DND-41 (cell line): ENCODE measurements at regions not wholly inside any gene's neighbourhood (a gene's known extent, or its start where the extent isn't known, plus 50 kb on each side); places are given as distances from the start of the nearest gene placed in this dataset.

Experiments
- ATAC-seq: fragments of 200-7000 bp; cut with Tn5 transposase; 3 replicates; pipeline ENCODE4 v1.9.1; 2021; ENCODE audit warnings: low read depth; ENCODE audit not compliant: insufficient read depth
- DNase-seq: peaks from one replicate; pipeline ENCODE4 v3.0.0-alpha.2; 2020
- H2AFZ ChIP-seq: 2 replicates; pipeline ENCODE4 v1.6.0; 2012; ENCODE audit warnings: low read depth, low read length
- H3K27ac ChIP-seq: 2 replicates; pipeline ENCODE4 v1.5.1; 2012; ENCODE audit warnings: low read length, inconsistent platforms
- H3K27me3 ChIP-seq: fragments of 200-600 bp; sonication (generic); 2 replicates; pipeline ENCODE4 v1.6.0; 2012; ENCODE audit warnings: low read length, mild to moderate bottlenecking, inconsistent platforms; ENCODE audit not compliant: insufficient read depth, poor library complexity
- H3K36me3 ChIP-seq: 2 replicates; pipeline ENCODE4 v1.5.1; 2012; ENCODE audit warnings: low read length, inconsistent platforms; ENCODE audit not compliant: insufficient read depth
- H3K4me1 ChIP-seq: 2 replicates; pipeline ENCODE4 v1.5.1; 2012; ENCODE audit warnings: mild to moderate bottlenecking, low read length; ENCODE audit not compliant: insufficient read depth
- H3K4me2 ChIP-seq: 2 replicates; pipeline ENCODE4 v1.6.0; 2012; ENCODE audit warnings: mild to moderate bottlenecking, moderate library complexity, low read length, inconsistent platforms; ENCODE audit not compliant: insufficient read depth
- H3K4me3 ChIP-seq, 2 experiments: fragments of 200-600 bp in 1 of 2; shearing (Covaris generic) in 1 of 2; 2 replicates each; pipeline ENCODE4 v1.5.1; 2012 to 2016; ENCODE audit warnings: inconsistent platforms in 2 of 2, low read length in 2 of 2, mild to moderate bottlenecking in 2 of 2, low read depth in 1 of 2, moderate library complexity in 1 of 2
- H3K79me2 ChIP-seq: 2 replicates; pipeline ENCODE4 v1.6.0; 2012; ENCODE audit warnings: low read length, inconsistent platforms; ENCODE audit not compliant: insufficient read depth
- H3K9ac ChIP-seq: 2 replicates; pipeline ENCODE4 v1.6.0; 2012; ENCODE audit warnings: low read depth, mild to moderate bottlenecking, inconsistent platforms, low read length, moderate library complexity
- H3K9me3 ChIP-seq: 2 replicates; pipeline ENCODE4 v1.5.1; 2012; ENCODE audit warnings: low read length, moderate library complexity, mild to moderate bottlenecking, inconsistent platforms; ENCODE audit not compliant: insufficient read depth, severe bottlenecking
- H4K20me1 ChIP-seq: 2 replicates; pipeline ENCODE4 v1.6.0; 2012; ENCODE audit warnings: low read length; ENCODE audit not compliant: insufficient read depth
- EZH2 ChIP-seq: IDR thresholded peaks from 3 replicates; pipeline ENCODE4 v1.6.1; 2012; ENCODE audit warnings: borderline replicate concordance, low read depth, mild to moderate bottlenecking, moderate library complexity, low read length, inconsistent platforms; ENCODE audit not compliant: severe bottlenecking
- TF ChIP-seq, protein P1 (sequence below): IDR thresholded peaks from 2 replicates; pipeline ENCODE4 v1.5.1; 2012; ENCODE audit warnings: borderline replicate concordance, low read length, moderate library complexity, mild to moderate bottlenecking; ENCODE audit not compliant: poor library complexity, severe bottlenecking; ENCODE audit errors: extremely low read depth

DNA sequence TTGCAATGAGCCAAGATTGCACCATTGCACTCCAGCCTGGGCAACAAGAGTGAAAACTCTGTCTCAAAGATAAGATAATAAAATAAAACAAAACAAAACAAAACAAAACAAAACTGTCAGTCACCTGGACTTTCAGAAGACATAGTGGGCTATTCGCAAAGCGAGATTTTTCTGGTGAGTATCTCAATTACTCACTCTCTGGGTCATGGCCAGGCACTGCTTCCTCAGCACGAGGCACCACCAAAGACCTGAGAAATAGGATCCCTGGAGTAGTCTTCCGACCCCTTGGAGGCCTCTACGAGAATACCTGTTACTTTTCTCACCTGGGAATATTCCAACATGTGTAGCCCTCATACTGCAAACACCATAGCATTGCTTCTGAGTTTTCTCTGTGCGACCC is 201.7 kb upstream of the ZNF618 start:
- Histone ChIP-seq H4K20me1 (no peaks in the 10 kb centered on the region), H3K79me2 (no peaks in the 10 kb centered on the region), H3K4me2 (no peak overlapping the region), H3K4me1 (no peaks in the 10 kb centered on the region), H3K4me3 (no peak overlapping the region), H3K27me3 (peaks cover 32% of the 10 kb centered on the region), H3K36me3 (no peaks in the 10 kb centered on the region), H2AFZ (no peak overlapping the region), H3K27ac (no peak overlapping the region), H3K9me3 (no peaks in the 10 kb centered on the region), H3K9ac (no peak overlapping the region)
- DNase-seq: no peak
- no peak for ATAC-seq
- no peak for TF ChIP-seq EZH2
- TF ChIP-seq, protein P1, sequence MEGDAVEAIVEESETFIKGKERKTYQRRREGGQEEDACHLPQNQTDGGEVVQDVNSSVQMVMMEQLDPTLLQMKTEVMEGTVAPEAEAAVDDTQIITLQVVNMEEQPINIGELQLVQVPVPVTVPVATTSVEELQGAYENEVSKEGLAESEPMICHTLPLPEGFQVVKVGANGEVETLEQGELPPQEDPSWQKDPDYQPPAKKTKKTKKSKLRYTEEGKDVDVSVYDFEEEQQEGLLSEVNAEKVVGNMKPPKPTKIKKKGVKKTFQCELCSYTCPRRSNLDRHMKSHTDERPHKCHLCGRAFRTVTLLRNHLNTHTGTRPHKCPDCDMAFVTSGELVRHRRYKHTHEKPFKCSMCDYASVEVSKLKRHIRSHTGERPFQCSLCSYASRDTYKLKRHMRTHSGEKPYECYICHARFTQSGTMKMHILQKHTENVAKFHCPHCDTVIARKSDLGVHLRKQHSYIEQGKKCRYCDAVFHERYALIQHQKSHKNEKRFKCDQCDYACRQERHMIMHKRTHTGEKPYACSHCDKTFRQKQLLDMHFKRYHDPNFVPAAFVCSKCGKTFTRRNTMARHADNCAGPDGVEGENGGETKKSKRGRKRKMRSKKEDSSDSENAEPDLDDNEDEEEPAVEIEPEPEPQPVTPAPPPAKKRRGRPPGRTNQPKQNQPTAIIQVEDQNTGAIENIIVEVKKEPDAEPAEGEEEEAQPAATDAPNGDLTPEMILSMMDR: no peak

DNA sequence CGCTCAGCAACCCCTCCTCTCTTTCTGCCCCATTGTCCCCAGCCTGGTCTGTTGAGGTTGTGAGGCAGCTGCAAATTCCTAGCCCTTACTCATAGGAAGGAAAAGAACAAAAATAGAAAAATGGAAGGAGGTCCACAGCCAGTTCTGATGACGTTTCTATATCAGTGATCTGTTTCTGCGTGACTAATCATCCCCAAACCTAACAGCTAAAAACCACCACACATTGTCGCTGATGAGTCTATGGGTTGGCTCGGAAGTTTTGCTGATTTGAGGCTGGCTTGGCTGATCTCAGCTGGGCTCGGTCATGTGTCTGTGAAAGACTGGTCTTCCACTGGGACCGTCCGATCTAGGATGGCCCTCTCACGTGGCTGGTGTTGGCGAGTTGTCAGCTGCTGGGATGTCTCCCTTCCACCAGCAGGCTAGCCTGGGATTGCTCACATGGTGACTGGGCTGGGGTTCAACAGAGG is 200.6 kb upstream of the ZNF618 start:
- no peaks in the 10 kb centered on the region for H3K4me1 ChIP-seq
- H2AFZ ChIP-seq: no peak overlapping the region
- no peaks in the 10 kb centered on the region for H3K9me3 ChIP-seq
- no peaks in the 10 kb centered on the region for H3K36me3 ChIP-seq
- H4K20me1 ChIP-seq: no peaks in the 10 kb centered on the region
- H3K79me2 ChIP-seq: no peaks in the 10 kb centered on the region
- no peak overlapping the region for H3K4me2 ChIP-seq
- peaks cover 32% of the 10 kb centered on the region for H3K27me3 ChIP-seq
- H3K4me3 ChIP-seq: no peak overlapping the region
- H3K9ac ChIP-seq: no peak overlapping the region
- no peak for ATAC-seq
- TF ChIP-seq, protein P1: no peak
- no peak for TF ChIP-seq EZH2
- no peak for DNase-seq
- no peak overlapping the region for H3K27ac ChIP-seq

DNA sequence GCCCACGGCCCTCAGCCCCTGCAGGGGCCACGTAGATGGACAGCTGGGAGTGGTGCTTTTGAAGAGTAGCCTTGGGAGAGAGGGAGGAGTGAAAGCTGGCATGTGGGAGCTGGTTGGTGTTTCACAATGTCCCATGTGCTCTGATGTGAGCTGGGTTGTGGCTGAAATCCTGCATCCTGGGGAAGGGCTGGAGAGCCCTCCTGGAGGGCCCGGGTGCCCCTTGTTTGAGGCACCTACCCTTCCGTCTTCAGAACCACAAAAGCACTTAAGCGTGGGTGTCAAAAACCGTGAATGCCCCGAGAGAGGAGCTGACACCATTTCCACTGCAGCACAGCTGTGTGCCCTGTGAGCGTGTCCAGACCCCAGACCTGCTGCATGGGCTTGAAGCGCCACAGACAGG is 199.1 kb upstream of the ZNF618 start:
- peaks cover 32% of the 10 kb centered on the region for H3K27me3 ChIP-seq
- no peak overlapping the region for H3K9ac ChIP-seq
- no peaks in the 10 kb centered on the region for H3K4me1 ChIP-seq
- H3K36me3 ChIP-seq: no peaks in the 10 kb centered on the region
- no peak overlapping the region for H3K4me2 ChIP-seq
- H3K27ac ChIP-seq: no peak overlapping the region
- no peak overlapping the region for H2AFZ ChIP-seq
- H3K9me3 ChIP-seq: no peaks in the 10 kb centered on the region
- no peaks in the 10 kb centered on the region for H3K79me2 ChIP-seq
- DNase-seq: no peak
- TF ChIP-seq EZH2: no peak
- TF ChIP-seq, protein P1: no peak
- no peaks in the 10 kb centered on the region for H4K20me1 ChIP-seq
- no peak for ATAC-seq
- H3K4me3 ChIP-seq: no peak overlapping the region

DNA sequence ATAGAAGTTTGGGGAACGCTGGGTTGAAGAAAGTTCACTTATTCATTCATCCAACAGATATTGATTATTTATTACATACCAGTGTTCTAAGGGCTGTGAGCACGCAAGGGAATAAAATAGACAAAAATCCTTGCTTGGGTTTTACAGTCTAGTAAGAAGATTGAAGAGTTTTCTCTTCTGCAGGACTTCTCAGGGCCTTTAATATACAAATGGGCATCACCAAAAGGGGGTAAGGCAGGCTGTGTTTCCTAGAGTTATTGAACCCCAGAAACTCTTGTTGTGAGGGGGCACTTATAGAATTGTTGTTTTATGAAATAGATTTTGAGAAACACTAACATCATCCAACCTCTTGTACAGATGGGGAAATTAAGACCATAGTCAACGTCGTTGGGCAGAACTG is 198.5 kb upstream of the ZNF618 start:
- no peaks in the 10 kb centered on the region for H3K4me1 ChIP-seq
- H3K36me3 ChIP-seq: no peaks in the 10 kb centered on the region
- H3K4me3 ChIP-seq: no peak overlapping the region
- H3K9ac ChIP-seq: no peak overlapping the region
- H3K27me3 ChIP-seq: peaks cover 32% of the 10 kb centered on the region
- no peak for DNase-seq
- ATAC-seq: no peak
- no peak overlapping the region for H2AFZ ChIP-seq
- no peaks in the 10 kb centered on the region for H4K20me1 ChIP-seq
- TF ChIP-seq EZH2: no peak
- TF ChIP-seq, protein P1: no peak
- H3K27ac ChIP-seq: no peak overlapping the region
- no peak overlapping the region for H3K4me2 ChIP-seq
- H3K79me2 ChIP-seq: no peaks in the 10 kb centered on the region
- H3K9me3 ChIP-seq: no peaks in the 10 kb centered on the region
